Panc1 (cell line): ENCODE measurements at regions not wholly inside any gene's neighbourhood (a gene's known extent, or its start where the extent isn't known, plus 50 kb on each side); places are given as distances from the start of the nearest gene placed in this dataset.

ENCODE experiments used
- ATAC-seq: fragments of 200-7000 bp; cut with Tn5 transposase; 2 replicates; pipeline ENCODE4 v1.9.1; 2020; ENCODE audit warnings: mild to moderate bottlenecking, moderate library complexity
- BruUV-seq: library from RNA; stranded (reverse); fragments of 400-500 nt; replicated peaks from 2 replicates; lab custom pipeline; 2021; lab: Mats Ljungman, UMichigan
- CTCF ChIA-PET: fragments of 300-600 bp; sonication (Branson Sonifier 250); formaldehyde crosslinking; loops from one replicate; lab custom pipeline; 2022; ENCODE audit warnings: antibody characterized with exemption; lab: Charles Lee
- POLR2A ChIA-PET: fragments of 300-600 bp; sonication (Branson Sonifier 250); formaldehyde crosslinking; loops from one replicate; lab custom pipeline; 2022; ENCODE audit warnings: antibody characterized with exemption; lab: Charles Lee
- DNase-seq: peaks from one replicate; pipeline ENCODE4 v3.0.0-alpha.2; 2010; ENCODE audit warnings: low read depth, low spot score
- H3K27ac ChIP-seq: 2 replicates; pipeline ENCODE4 v1.5.1; 2011; ENCODE audit warnings: mild to moderate bottlenecking, low read length, inconsistent platforms
- H3K27me3 ChIP-seq: fragments of 200-500 bp; sonication (Bioruptor generic); 2 replicates; pipeline ENCODE4 v1.6.0; 2014; ENCODE audit warnings: low read length, inconsistent platforms; ENCODE audit not compliant: control insufficient read depth, insufficient read depth
- H3K36me3 ChIP-seq: fragments of 200-500 bp; sonication (Bioruptor generic); 2 replicates; pipeline ENCODE4 v1.5.1; 2014; ENCODE audit warnings: inconsistent platforms, mild to moderate bottlenecking, low read length, moderate library complexity; ENCODE audit not compliant: control insufficient read depth, insufficient read depth
- H3K4me1 ChIP-seq: 2 replicates; pipeline ENCODE4 v1.5.1; 2011; ENCODE audit warnings: inconsistent platforms, mild to moderate bottlenecking, low read length, moderate library complexity; ENCODE audit not compliant: control insufficient read depth, insufficient read depth
- H3K4me3 ChIP-seq, 2 experiments: 2 replicates each; pipeline ENCODE4 v1.5.1; 2011 to 2012; ENCODE audit warnings: low read depth in 2 of 2, low read length in 2 of 2, mild to moderate bottlenecking in 2 of 2, inconsistent platforms in 1 of 2, moderate library complexity in 1 of 2
- H3K9me3 ChIP-seq: fragments of 200-500 bp; sonication (Bioruptor generic); 2 replicates; pipeline ENCODE4 v1.5.1; 2014; ENCODE audit warnings: low read depth, mild to moderate bottlenecking, inconsistent platforms, low read length, moderate library complexity; ENCODE audit not compliant: control insufficient read depth, insufficient read depth
- CTCF ChIP-seq: fragments of 450-650 bp; IDR thresholded peaks from 2 replicates; pipeline ENCODE4 v1.5.1; 2017; ENCODE audit warnings: mild to moderate bottlenecking
- POLR2AphosphoS5 ChIP-seq: IDR thresholded peaks from 2 replicates; pipeline ENCODE4 v1.6.1; 2012; ENCODE audit warnings: mild to moderate bottlenecking, low read depth, low read length, moderate library complexity
- SIN3A ChIP-seq: IDR thresholded peaks from 2 replicates; pipeline ENCODE4 v1.6.1; 2012; ENCODE audit warnings: low read depth, mild to moderate bottlenecking, low read length, moderate library complexity, borderline replicate concordance; ENCODE audit not compliant: insufficient read depth
- TCF7L2 ChIP-seq: IDR thresholded peaks from 2 replicates; pipeline ENCODE4 v1.6.1; 2011; ENCODE audit warnings: mild to moderate bottlenecking, low read depth, low read length, inconsistent platforms
- in situ Hi-C: cut with HindIII; loops from 2 replicates; pipeline ENCODE4 v1.10.0; 2016; ENCODE audit warnings: low sequenced_read_pairs, low pct_unique_long_range_greater_than_20kb
- intact Hi-C: fragments of 100-400 bp; cut with micrococcal nuclease; formaldehyde crosslinking; loops from one replicate; pipeline ENCODE4 v1.10.0; 2022; ENCODE audit not compliant: unreplicated experiment
- TF ChIP-seq, protein P1 (sequence below), 2 experiments: IDR thresholded peaks; 2 replicates each; pipeline ENCODE4 v1.6.1; 2011 to 2012; ENCODE audit warnings: low read depth in 2 of 2, control low read depth in 1 of 2, low read length in 1 of 2, mild to moderate bottlenecking in 1 of 2, moderate library complexity in 1 of 2; ENCODE audit not compliant: insufficient read depth in 1 of 2

DNA sequence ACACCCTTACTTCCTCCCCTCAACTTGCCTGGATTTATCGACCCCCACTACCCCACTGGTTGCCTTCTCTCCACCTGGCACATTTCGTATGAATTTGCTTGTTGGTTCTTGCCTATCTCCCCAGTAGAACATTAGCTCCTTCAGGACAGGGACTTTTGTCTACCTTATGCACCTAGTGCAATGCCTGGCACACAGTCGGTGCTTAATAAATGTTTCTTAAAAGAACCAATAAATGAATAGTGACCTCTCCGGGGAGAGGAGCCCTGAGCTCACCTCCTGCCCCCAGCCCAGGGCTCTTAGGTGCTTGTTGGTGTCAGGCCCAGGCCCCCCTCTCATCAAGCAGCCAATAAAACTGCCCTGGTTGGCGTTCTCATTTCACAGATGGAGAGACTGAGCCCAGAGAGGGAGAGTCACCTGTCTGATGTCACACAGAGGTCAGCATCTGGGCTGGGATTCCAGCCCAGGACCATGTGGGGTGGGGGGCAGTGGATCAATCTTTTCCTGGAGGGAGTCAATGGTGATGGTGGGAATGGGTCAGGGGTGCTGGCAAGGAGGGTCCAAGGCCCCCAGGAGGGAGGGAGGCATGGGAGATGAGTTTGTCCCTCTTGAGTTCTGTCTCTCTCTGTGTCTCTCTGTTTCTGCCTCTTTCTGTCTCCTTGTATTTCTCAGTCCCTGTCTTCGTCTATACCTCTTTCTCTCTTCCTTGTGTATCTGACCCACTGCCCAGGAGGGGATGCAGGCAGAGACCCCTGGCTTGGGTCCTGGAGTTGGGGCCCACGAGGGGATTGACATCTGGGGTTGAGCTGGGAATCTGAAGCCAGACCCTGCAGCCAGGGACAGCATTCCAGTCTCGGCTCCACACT, 89.6 kb downstream of the CEBPB start:
- no peaks in the 10 kb centered on the region for H3K9me3 ChIP-seq
- in situ Hi-C loops (no loop called here), intact Hi-C loops (no loop called here)
- TF ChIP-seq, protein P1, sequence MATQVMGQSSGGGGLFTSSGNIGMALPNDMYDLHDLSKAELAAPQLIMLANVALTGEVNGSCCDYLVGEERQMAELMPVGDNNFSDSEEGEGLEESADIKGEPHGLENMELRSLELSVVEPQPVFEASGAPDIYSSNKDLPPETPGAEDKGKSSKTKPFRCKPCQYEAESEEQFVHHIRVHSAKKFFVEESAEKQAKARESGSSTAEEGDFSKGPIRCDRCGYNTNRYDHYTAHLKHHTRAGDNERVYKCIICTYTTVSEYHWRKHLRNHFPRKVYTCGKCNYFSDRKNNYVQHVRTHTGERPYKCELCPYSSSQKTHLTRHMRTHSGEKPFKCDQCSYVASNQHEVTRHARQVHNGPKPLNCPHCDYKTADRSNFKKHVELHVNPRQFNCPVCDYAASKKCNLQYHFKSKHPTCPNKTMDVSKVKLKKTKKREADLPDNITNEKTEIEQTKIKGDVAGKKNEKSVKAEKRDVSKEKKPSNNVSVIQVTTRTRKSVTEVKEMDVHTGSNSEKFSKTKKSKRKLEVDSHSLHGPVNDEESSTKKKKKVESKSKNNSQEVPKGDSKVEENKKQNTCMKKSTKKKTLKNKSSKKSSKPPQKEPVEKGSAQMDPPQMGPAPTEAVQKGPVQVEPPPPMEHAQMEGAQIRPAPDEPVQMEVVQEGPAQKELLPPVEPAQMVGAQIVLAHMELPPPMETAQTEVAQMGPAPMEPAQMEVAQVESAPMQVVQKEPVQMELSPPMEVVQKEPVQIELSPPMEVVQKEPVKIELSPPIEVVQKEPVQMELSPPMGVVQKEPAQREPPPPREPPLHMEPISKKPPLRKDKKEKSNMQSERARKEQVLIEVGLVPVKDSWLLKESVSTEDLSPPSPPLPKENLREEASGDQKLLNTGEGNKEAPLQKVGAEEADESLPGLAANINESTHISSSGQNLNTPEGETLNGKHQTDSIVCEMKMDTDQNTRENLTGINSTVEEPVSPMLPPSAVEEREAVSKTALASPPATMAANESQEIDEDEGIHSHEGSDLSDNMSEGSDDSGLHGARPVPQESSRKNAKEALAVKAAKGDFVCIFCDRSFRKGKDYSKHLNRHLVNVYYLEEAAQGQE (IDR thresholded peaks at IDR 0.05; ENCODE audit: insufficient read depth in 1 of 2, low read depth in 2 of 2, low read length in 1 of 2): no peak
- TF ChIP-seq CTCF (no peak), TCF7L2 (no peak), POLR2AphosphoS5 (no peak), SIN3A (no peak)
- CTCF ChIA-PET: no interaction called here
- H3K27ac ChIP-seq: no peak overlapping the region; the same call in 1 of the 2 replicates
- ATAC-seq (no peak), DNase-seq (no peak)
- no peak overlapping the region for H3K4me3 ChIP-seq
- no TSS peak for BruUV-seq
- peaks cover 28% of the 10 kb centered on the region for H3K4me1 ChIP-seq
- H3K27me3 ChIP-seq: no peaks in the 10 kb centered on the region
- POLR2A ChIA-PET: no interaction called here
- H3K36me3 ChIP-seq: no peaks in the 10 kb centered on the region

- in situ Hi-C loops (no loop called here), intact Hi-C loops (no loop called here)
Observed at GRCh38 chr20:50280851-50281655, 90.4 kb downstream of the CEBPB start.

More at GRCh38 chr20:50280851-50281655, 90.4 kb downstream of the CEBPB start:
- no TSS peak for BruUV-seq
- H3K4me3 ChIP-seq: no peak overlapping the region
- TF ChIP-seq CTCF (no peak), POLR2AphosphoS5 (no peak), TCF7L2 (no peak), SIN3A (no peak)
- TF ChIP-seq, protein P1 (IDR thresholded peaks at IDR 0.05; ENCODE audit: insufficient read depth in 1 of 2, low read depth in 2 of 2, low read length in 1 of 2): no peak
- H3K27ac ChIP-seq: no peak overlapping the region
- H3K4me1 ChIP-seq: peaks cover 37% of the 10 kb centered on the region
- CTCF ChIA-PET: no interaction called here
- no peaks in the 10 kb centered on the region for H3K9me3 ChIP-seq
- POLR2A ChIA-PET: interaction anchor here (0.5 kb wide), 1 partner anchor 191 kb away, joined by 4 read pairs; no protein-coding TSS in a partner anchor
- no peaks in the 10 kb centered on the region for H3K27me3 ChIP-seq
- H3K36me3 ChIP-seq: no peaks in the 10 kb centered on the region
- ATAC-seq (no peak), DNase-seq (no peak)
